SK-N-MC (cell line): ENCODE measurements at regions not wholly inside any gene's neighbourhood (a gene's known extent, or its start where the extent isn't known, plus 50 kb on each side); places are given as distances from the start of the nearest gene placed in this dataset.

Experiments
- EZH2 ChIP-seq: fragments of 200-600 bp; sonication (generic); IDR thresholded peaks from one replicate; pipeline ENCODE4 v1.6.1; 2017; ENCODE audit warnings: antibody characterized with exemption
- FOXP2 ChIP-seq: optimal IDR thresholded peaks from 2 replicates; pipeline ENCODE3; 2011; ENCODE audit warnings: mild to moderate bottlenecking, moderate library complexity; ENCODE audit not compliant: insufficient read depth; ENCODE audit errors: extremely low read length, control extremely low read depth
- POLR2AphosphoS5 ChIP-seq: IDR thresholded peaks from 2 replicates; pipeline ENCODE4 v1.6.1; 2012; ENCODE audit warnings: mild to moderate bottlenecking, low read depth, low read length, borderline replicate concordance

DNA sequence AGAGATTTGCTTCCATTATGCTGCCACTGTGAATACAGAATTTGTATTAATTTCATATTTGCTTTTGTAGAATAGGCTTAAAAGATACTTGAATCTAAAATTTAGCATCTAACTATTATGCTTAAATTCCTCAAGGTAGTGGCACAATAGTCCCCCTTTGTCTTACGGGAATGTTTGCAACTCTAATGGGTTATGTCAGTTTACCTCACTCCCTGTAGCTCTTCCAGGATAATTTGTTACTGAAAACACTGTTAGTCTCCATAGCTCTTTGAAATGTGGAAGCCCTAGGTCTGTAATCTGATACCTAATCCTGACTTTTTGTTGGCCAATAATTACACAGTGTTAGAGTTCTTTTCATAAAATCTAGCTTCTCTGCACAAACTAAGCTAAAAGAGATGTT lies 433.4 kb downstream of the PYDC2 start:
- no peak for TF ChIP-seq EZH2
- TF ChIP-seq POLR2AphosphoS5, result no peak
- TF ChIP-seq FOXP2, result no peak
